Kidney capillary endothelial cell (primary cell): ENCODE measurements at regions not wholly inside any gene's neighbourhood (a gene's known extent, or its start where the extent isn't known, plus 50 kb on each side); places are given as distances from the start of the nearest gene placed in this dataset.
"Not testable (repeated sequence)": the region's sequence is repeated elsewhere in the genome, so short reads cannot be mapped to it uniquely, and the experiment has no call there.

ENCODE experiments used
- DNase-seq: peaks from one replicate; pipeline ENCODE4 v3.0.0-alpha.2; 2018; ENCODE audit warnings: low spot score

- no peak for DNase-seq
Measured at GRCh38 chr10:52541006-52541473, 227.0 kb downstream of the DKK1 start.

- DNase-seq, result no peak
Measured at GRCh38 chr10:52542906-52543305, 228.8 kb downstream of the DKK1 start.

GRCh38 chr10:52551046-52551445 lies 221.5 kb downstream of the MBL2 start:
- no peak for DNase-seq

- no peak for DNase-seq
Measured at GRCh38 chr10:52558090-52558489, 214.5 kb downstream of the MBL2 start.

- no peak for DNase-seq
Measured at GRCh38 chr10:52561322-52561721, 211.3 kb downstream of the MBL2 start.

GRCh38 chr10:52563360-52563759 lies 209.2 kb downstream of the MBL2 start:
- DNase-seq, result no peak

- peak; percentile 50 for DNase-seq
Measured at GRCh38 chr10:52566471-52567246, 205.9 kb downstream of the MBL2 start.

GRCh38 chr10:52567247-52567580 lies 205.4 kb downstream of the MBL2 start:
- no peak for DNase-seq

GRCh38 chr10:52568309-52568708 lies 204.3 kb downstream of the MBL2 start:
- DNase-seq, result no peak

- no peak for DNase-seq
Measured at GRCh38 chr10:52570490-52570889, 202.1 kb downstream of the MBL2 start.

GRCh38 chr10:52571018-52571417 lies 201.6 kb downstream of the MBL2 start:
- DNase-seq, result no peak

- no peak for DNase-seq
Measured at GRCh38 chr10:52571516-52572182, 200.9 kb downstream of the MBL2 start.

GRCh38 chr10:52573347-52573746 lies 199.2 kb downstream of the MBL2 start:
- DNase-seq, result no peak

- no peak for DNase-seq
Measured at GRCh38 chr10:52574697-52575096, 197.9 kb downstream of the MBL2 start.

GRCh38 chr10:52577047-52577446 lies 195.5 kb downstream of the MBL2 start:
- DNase-seq, result no peak

GRCh38 chr10:52578871-52579405 lies 193.6 kb downstream of the MBL2 start:
- DNase-seq, result peak; percentile 59

GRCh38 chr10:52581636-52582035 lies 190.9 kb downstream of the MBL2 start:
- not testable (repeated sequence) for DNase-seq

- no peak for DNase-seq
Measured at GRCh38 chr10:52583336-52583735, 189.2 kb downstream of the MBL2 start.

- no peak for DNase-seq
Measured at GRCh38 chr10:52586710-52587109, 185.9 kb downstream of the MBL2 start.

GRCh38 chr10:52597189-52597863 lies 175.3 kb downstream of the MBL2 start:
- DNase-seq, result no peak

- no peak for DNase-seq
Measured at GRCh38 chr10:52598936-52599335, 173.6 kb downstream of the MBL2 start.

- no peak for DNase-seq
Measured at GRCh38 chr10:52599551-52600200, 172.9 kb downstream of the MBL2 start.
